IPS-20b (cell line): ENCODE measurements at regions not wholly inside any gene's neighbourhood (a gene's known extent, or its start where the extent isn't known, plus 50 kb on each side); places are given as distances from the start of the nearest gene placed in this dataset.
"Not testable (repeated sequence)": the region's sequence is repeated elsewhere in the genome, so short reads cannot be mapped to it uniquely, and the experiment has no call there.

ENCODE experiments used
- H3K27ac ChIP-seq: one replicate; pipeline ENCODE4 v1.5.1; 2013; ENCODE audit warnings: low read length
- H3K27me3 ChIP-seq: 2 replicates; pipeline ENCODE4 v1.6.1; 2013; ENCODE audit warnings: mild to moderate bottlenecking, low read length, inconsistent platforms; ENCODE audit not compliant: insufficient read depth
- H3K36me3 ChIP-seq: 2 replicates; pipeline ENCODE4 v1.6.1; 2013; ENCODE audit warnings: low read depth, mild to moderate bottlenecking, inconsistent platforms, low read length, moderate library complexity; ENCODE audit not compliant: insufficient read depth
- H3K4me1 ChIP-seq: 2 replicates; pipeline ENCODE4 v1.6.1; 2013; ENCODE audit warnings: mild to moderate bottlenecking, control low read depth, inconsistent platforms, low read length, moderate library complexity; ENCODE audit not compliant: insufficient read depth
- H3K4me3 ChIP-seq: 2 replicates; pipeline ENCODE4 v1.5.1; 2013; ENCODE audit warnings: mild to moderate bottlenecking, low read length, inconsistent platforms
- H3K9ac ChIP-seq: 2 replicates; pipeline ENCODE4 v1.6.1; 2013; ENCODE audit warnings: low read depth, mild to moderate bottlenecking, inconsistent platforms, low read length, moderate library complexity
- H3K9me3 ChIP-seq: 2 replicates; pipeline ENCODE4 v1.6.1; 2013; ENCODE audit warnings: mild to moderate bottlenecking, low read depth, low read length, inconsistent platforms; ENCODE audit not compliant: insufficient read depth

- Histone ChIP-seq H3K36me3 (no peaks in the 10 kb centered on the region), H3K9me3 (no peaks in the 10 kb centered on the region), H3K9ac (peak overlapping the region; percentile 74; the same call in 1 of the 2 replicates), H3K4me1 (peaks cover 6% of the 10 kb centered on the region; the same call in 1 of the 2 replicates), H3K27ac (peak overlapping the region; percentile 83), H3K27me3 (no peaks in the 10 kb centered on the region), H3K4me3 (peak overlapping the region; percentile 40; the same call in 1 of the 2 replicates)
Measured at GRCh38 chr7:73918926-73919693, 58.2 kb downstream of the TMEM270 start.

GRCh38 chr7:73919694-73920375 lies 58.9 kb downstream of the TMEM270 start:
- H3K4me3 ChIP-seq = peak overlapping the region; percentile 40; the same call in 1 of the 2 replicates
- peaks cover 6% of the 10 kb centered on the region; the same call in 1 of the 2 replicates for H3K4me1 ChIP-seq
- no peaks in the 10 kb centered on the region for H3K9me3 ChIP-seq
- no peaks in the 10 kb centered on the region for H3K36me3 ChIP-seq
- peak overlapping the region; percentile 74; the same call in 1 of the 2 replicates for H3K9ac ChIP-seq
- peak overlapping the region; percentile 68 for H3K27ac ChIP-seq
- no peaks in the 10 kb centered on the region for H3K27me3 ChIP-seq

- H3K27me3 ChIP-seq = no peaks in the 10 kb centered on the region
- H3K4me1 ChIP-seq = peaks cover 6% of the 10 kb centered on the region; the same call in 1 of the 2 replicates
- H3K27ac ChIP-seq = peak overlapping the region; percentile 68
- no peak overlapping the region for H3K4me3 ChIP-seq
- H3K36me3 ChIP-seq = no peaks in the 10 kb centered on the region
- H3K9ac ChIP-seq = peak overlapping the region; percentile 74; the same call in 1 of the 2 replicates
- no peaks in the 10 kb centered on the region for H3K9me3 ChIP-seq
Measured at GRCh38 chr7:73920406-73921134, 59.6 kb downstream of the TMEM270 start.

- Histone ChIP-seq H3K4me3 (no peak overlapping the region), H3K9me3 (no peaks in the 10 kb centered on the region), H3K36me3 (no peaks in the 10 kb centered on the region), H3K27me3 (no peaks in the 10 kb centered on the region), H3K9ac (no peak overlapping the region), H3K27ac (no peak overlapping the region), H3K4me1 (peaks cover 6% of the 10 kb centered on the region; the same call in 1 of the 2 replicates)
Measured at GRCh38 chr7:73921623-73922528, 60.9 kb downstream of the TMEM270 start.

GRCh38 chr7:73928644-73929043 lies 67.7 kb downstream of the TMEM270 start:
- H3K27me3 ChIP-seq, H3K4me3 ChIP-seq, H3K36me3 ChIP-seq, H3K27ac ChIP-seq, H3K9me3 ChIP-seq, H3K4me1 ChIP-seq, H3K9ac ChIP-seq: not testable (repeated sequence)

GRCh38 chr7:73931502-73931901 lies 70.5 kb downstream of the TMEM270 start:
- H3K36me3 ChIP-seq = no peaks in the 10 kb centered on the region
- no peaks in the 10 kb centered on the region for H3K9me3 ChIP-seq
- H3K4me3 ChIP-seq = no peak overlapping the region
- H3K27me3 ChIP-seq = no peaks in the 10 kb centered on the region
- no peak overlapping the region for H3K9ac ChIP-seq
- no peaks in the 10 kb centered on the region for H3K4me1 ChIP-seq
- no peak overlapping the region for H3K27ac ChIP-seq

GRCh38 chr7:73932364-73932763 lies 71.4 kb downstream of the TMEM270 start:
- Histone ChIP-seq H3K9ac (no peak overlapping the region), H3K27me3 (no peaks in the 10 kb centered on the region), H3K36me3 (no peaks in the 10 kb centered on the region), H3K9me3 (no peaks in the 10 kb centered on the region), H3K27ac (no peak overlapping the region), H3K4me3 (no peak overlapping the region), H3K4me1 (no peaks in the 10 kb centered on the region)

GRCh38 chr7:73933091-73933490 lies 72.1 kb downstream of the TMEM270 start:
- H3K4me1 ChIP-seq = no peaks in the 10 kb centered on the region
- no peak overlapping the region for H3K9ac ChIP-seq
- no peak overlapping the region for H3K4me3 ChIP-seq
- no peaks in the 10 kb centered on the region for H3K27me3 ChIP-seq
- no peak overlapping the region for H3K27ac ChIP-seq
- no peaks in the 10 kb centered on the region for H3K9me3 ChIP-seq
- H3K36me3 ChIP-seq = no peaks in the 10 kb centered on the region

GRCh38 chr7:73936967-73937366 lies 76.0 kb downstream of the TMEM270 start:
- no peaks in the 10 kb centered on the region for H3K36me3 ChIP-seq
- H3K9ac ChIP-seq = no peak overlapping the region
- no peaks in the 10 kb centered on the region for H3K9me3 ChIP-seq
- H3K4me3 ChIP-seq = no peak overlapping the region
- no peak overlapping the region for H3K27ac ChIP-seq
- no peaks in the 10 kb centered on the region; the same call in 1 of the 2 replicates for H3K4me1 ChIP-seq
- no peaks in the 10 kb centered on the region for H3K27me3 ChIP-seq

- H3K4me1 ChIP-seq, H3K27me3 ChIP-seq, H3K4me3 ChIP-seq, H3K9me3 ChIP-seq, H3K9ac ChIP-seq, H3K36me3 ChIP-seq, H3K27ac ChIP-seq: not testable (repeated sequence)
Measured at GRCh38 chr7:73937650-73938049, 76.7 kb downstream of the TMEM270 start.

GRCh38 chr7:73939528-73939927 lies 78.6 kb downstream of the TMEM270 start:
- no peak overlapping the region for H3K27ac ChIP-seq
- no peak overlapping the region for H3K4me3 ChIP-seq
- no peak overlapping the region for H3K9ac ChIP-seq

More at GRCh38 chr7:73939528-73939927, 78.6 kb downstream of the TMEM270 start:
- H3K27me3 ChIP-seq = no peaks in the 10 kb centered on the region
- H3K36me3 ChIP-seq = no peaks in the 10 kb centered on the region
- no peaks in the 10 kb centered on the region; the same call in 1 of the 2 replicates for H3K4me1 ChIP-seq
- no peaks in the 10 kb centered on the region for H3K9me3 ChIP-seq
